ENCODE measurements at regions not wholly inside any gene's neighbourhood (a gene's known extent, or its start where the extent isn't known, plus 50 kb on each side); places are given as distances from the start of the nearest gene placed in this dataset.
"Not testable (repeated sequence)": the region's sequence is repeated elsewhere in the genome, so short reads cannot be mapped to it uniquely, and the experiment has no call there.

DNA sequence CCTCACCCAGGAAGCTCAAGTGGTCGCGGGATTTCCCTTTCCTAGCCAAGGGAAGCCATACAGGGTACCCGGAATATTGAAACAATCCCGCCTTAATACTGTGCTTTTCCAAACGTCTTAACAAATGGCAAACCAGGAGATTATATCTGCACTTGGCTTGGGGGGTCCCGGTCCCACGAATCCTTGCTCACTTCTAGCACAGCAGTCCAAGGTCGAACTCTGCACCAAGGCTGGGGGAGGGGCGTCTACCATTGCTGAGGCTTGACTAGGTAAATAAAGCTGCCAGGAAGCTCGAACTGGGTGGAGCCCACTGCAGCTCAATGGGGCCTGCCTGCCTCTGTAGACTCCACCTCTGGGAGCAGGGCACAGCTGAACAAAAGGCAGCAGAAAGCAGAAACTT, 1644.8 kb downstream of the PCDH9 start:
- peak in 1 of 2 experiments; percentile 16 for DNase-seq

- DNase-seq: no peak
Observed at GRCh38 chr13:65584126-65584525, 1646.0 kb downstream of the PCDH9 start.

GRCh38 chr13:65582160-65582559, 1648.0 kb downstream of the PCDH9 start:
- no peak for DNase-seq

GRCh38 chr13:65564561-65564960, 1665.6 kb downstream of the PCDH9 start:
- DNase-seq: not testable (repeated sequence)

- DNase-seq: no peak
Observed at GRCh38 chr13:65562305-65562704, 1667.8 kb downstream of the PCDH9 start.

- DNase-seq: no peak
Observed at GRCh38 chr13:65560936-65561335, 1669.2 kb downstream of the PCDH9 start.

GRCh38 chr13:65555962-65556361, 1674.2 kb downstream of the PCDH9 start:
- DNase-seq: no peak

DNA sequence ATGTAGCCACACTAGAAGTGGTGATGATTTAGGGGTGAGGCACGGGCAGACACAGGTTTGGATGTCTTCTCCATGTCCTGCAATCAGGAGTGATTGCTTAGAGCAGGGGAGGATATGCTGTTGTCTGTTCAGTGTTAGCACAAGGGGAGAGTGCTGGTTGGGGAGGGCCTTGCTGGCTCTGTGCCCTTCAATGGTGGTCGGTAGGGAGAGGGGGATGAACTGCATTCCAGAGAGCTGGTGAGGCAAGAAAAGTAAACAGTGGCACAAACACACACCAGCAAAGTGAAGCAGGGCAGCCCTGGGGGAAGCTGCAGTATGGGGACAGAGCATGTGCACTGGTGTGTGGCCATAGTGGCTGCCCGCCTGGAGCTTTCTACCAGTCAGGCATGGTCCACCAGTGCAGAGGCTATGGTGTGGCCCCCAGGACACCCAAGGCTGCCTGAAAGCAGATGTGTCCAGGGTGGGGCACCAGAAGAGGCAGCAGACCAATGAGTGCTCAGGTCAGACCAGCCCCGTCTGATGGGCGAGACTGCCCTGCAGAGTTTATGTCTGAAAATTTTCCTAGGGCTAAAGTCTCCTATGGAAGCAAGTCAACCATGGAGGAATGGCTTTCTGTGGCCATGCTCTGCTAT, 1676.9 kb downstream of the PCDH9 start:
- DNase-seq: no peak

DNA sequence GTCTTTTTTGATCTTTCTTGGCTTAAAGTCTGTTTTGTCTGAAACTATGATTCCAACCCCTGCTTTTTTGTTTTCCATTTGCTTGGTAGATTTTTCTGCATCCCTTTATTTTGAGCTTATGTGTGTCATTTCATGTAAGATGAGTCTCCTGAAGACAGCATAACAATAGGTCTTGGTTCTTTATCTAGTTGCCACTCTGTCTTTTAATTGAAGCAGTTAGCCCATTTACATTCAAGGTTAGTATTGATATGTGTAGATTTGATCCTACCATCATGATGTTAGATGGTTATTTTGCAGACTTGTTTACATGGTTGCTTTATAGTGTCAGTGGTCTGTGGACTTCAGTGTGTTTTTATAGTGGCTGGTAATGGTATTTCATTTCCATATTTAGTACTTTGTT, 1678.9 kb downstream of the PCDH9 start:
- no peak for DNase-seq

GRCh38 chr13:65540175-65540574, 1690.0 kb downstream of the PCDH9 start:
- no peak for DNase-seq

- no peak for DNase-seq
Observed at GRCh38 chr13:65535370-65535769, 1694.8 kb downstream of the PCDH9 start.

- DNase-seq: no peak
Observed at GRCh38 chr13:65532231-65532630, 1697.9 kb downstream of the PCDH9 start.

DNA sequence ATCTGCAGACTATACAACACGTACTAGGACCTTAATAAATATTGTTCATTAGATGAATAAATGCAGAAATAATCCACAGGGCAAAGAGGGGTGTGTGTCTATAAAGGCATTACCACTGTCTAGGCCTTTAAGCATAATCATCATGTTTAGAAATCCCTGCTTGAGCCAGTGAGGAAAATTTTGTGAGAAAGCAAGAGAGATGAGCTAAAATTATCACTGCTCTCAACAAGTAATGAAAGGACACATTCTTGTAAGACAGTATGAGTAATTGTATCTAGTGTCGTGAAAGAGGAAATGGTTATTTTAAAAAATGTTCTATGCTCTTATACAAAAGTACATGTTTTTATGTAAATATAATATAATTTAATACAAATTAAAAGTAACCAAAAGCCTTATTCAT, 1699.4 kb downstream of the PCDH9 start:
- DNase-seq: no peak

- DNase-seq: no peak
Observed at GRCh38 chr13:65529541-65529940, 1700.6 kb downstream of the PCDH9 start.

DNA sequence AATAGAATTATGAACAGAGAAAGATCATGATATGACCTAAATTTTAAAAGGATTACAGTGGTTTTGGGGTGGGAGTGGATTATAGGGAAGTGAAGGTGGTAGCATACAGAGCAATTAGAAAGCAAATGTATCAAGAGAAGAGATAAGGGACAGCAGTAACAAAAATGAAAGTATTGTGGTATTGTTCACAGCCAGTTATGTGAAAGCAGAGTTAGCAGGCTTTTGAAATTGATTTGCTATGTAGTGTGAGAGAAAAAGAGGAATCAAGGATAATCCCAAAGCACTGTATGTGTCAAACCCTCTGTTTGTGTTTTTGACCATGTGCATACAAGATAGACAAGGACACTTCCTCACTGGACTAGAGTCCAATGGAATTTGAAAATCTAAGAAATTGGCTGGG, 1721.4 kb downstream of the PCDH9 start:
- DNase-seq: no peak

DNA sequence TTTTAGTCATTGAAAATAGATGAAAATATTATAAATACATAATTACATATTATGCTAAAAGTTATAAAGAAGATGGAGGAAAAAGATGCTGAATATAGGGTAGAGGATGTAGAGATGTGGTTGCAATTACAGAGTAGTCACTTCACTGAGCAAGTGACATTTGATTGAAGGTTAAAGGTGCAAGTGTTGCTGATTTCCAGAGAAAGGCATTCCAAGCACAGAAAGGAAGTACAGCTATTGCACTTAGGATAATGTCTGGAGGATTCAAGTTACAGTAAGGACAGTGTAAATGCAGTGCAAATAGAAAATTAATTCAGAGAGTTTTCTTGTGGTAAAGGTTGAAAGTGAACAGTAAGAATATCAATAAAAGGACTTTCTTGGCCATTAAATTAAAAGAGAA, 1721.8 kb downstream of the PCDH9 start:
- DNase-seq: no peak

- DNase-seq: no peak
Observed at GRCh38 chr13:65505941-65506340, 1724.2 kb downstream of the PCDH9 start.

DNA sequence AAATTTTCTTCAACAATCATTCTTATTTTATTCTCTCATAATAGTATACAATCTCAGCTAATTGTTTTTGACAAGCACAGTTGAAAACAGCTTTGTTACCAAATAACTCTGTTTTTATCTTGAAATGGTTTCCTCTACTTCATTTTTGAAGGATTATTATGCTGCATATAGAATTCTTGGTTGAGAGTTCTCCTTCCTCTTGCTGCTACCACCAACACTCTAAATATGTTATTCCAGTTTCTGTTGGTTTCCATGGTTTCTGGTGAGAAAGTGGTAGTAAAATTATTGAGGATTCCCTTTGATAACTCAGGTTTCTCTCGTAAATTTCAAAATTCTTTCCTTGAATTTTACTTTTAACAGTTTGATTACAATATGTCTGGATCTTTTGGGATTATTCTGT, 1725.9 kb downstream of the PCDH9 start:
- DNase-seq: no peak

DNA sequence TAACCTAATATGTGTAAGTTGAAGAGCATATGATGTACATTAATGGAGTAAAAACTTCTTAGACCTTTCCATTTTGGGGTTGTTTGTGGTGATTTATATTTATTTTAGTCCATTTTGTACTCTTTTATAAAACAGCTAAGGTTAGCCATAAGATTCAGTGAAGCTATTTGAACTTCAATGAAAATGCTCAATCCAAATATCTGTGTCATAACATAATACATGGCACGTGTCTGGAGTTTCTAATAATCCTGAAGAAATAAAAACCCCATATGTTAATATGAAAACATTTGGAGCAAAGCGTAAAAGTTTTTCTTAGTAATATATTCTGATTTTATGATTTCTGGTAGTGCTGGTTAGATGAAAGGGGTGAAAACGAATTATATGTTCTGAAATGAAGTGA, 1729.7 kb downstream of the PCDH9 start:
- no peak for DNase-seq

DNA sequence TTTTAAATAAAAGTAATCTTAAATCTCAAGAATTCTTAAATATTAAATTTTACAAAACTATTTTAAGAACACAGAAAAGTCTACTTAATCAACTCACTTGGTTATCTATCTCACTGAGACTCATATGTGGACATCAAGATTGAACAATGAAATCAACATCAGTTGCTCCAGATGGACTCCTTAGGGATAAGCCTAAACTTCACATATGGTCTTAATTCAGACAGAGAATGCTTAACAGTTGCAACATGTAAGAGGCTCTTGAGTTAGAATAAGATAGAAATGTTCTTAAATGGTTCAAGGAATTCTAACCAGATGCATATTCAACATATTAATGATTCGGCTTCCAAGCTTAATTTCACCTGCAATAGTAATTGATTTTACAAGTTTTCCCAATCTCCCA, 1730.9 kb downstream of the PCDH9 start:
- no peak for DNase-seq

DNA sequence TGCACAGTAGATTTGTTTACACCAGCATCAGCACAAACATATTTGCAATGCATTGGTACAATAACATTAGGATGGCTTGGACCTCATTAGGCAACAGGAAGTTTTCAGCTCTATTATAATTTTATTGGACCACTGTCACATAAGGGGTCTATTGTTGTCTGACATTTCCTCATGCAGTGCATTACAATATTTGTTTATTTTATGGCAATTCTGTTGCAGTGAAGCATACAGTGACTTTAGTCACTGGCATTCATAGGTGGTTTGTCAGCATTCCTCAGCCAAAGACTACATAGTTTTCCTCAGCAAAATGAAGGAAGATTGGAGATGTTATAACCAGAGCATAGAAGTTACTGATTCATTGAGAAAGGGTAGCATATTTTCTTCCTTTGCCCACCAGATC, 1732.9 kb downstream of the PCDH9 start:
- no peak for DNase-seq

DNA sequence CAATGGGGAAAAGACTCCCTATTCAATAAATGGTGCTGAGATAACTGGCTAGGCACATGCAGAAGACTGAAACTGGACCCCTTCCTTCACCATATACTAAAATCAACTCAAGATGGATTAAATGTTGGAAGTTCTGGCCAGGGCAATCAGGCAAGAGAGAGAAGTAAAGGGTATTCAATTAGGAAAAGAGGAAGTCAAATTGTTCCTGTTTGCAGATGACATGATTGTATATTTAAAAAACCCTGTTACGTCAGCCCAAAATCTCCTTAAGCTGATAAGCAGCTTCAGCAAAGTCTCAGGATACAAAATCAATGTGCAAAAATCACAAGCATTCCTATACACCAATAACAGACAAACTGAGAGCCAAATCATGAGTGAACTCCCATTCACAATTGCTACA, 1739.4 kb downstream of the PCDH9 start:
- not testable (repeated sequence) for DNase-seq

DNA sequence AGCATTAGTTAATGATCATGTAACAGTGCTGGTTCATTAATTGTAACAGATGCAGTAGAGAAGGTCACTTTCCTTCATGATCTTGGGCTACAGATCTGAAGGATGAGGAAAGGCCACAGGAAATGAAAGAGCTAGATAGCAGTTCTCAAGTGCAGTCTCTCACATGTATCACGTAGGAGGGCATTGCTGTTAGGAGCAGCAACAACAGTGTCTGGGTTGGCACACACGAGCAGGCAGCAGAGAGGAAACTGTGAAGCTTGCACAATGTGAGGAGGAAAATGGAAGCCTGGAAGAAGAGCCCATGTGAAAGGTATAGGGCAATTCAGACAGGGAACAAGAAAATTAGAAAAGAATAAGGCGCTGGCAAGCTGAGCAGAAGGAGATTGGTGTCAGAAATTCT, 1741.5 kb downstream of the PCDH9 start:
- no peak for DNase-seq

GRCh38 chr13:65479692-65480091, 1750.4 kb downstream of the PCDH9 start:
- DNase-seq: no peak

DNA sequence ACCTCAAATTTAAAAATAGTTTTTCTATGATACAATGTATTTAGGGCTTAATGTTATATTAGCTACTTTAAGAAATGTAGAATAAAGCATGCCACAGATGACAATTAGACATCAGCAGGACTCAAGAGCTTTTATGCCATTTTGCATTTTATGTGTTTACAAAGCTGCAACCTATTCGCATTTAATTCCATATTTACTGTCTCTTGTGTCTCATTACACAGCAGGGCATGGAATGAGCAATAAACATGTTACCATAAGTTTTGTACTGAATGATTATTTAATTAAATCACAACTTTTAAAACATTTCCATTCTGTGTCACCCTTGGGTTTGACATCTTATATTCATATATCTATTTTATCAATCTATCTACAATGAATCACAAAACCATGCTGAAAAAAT, 1756.9 kb downstream of the PCDH9 start:
- no peak for DNase-seq

GRCh38 chr13:65472336-65472735, 1757.8 kb downstream of the PCDH9 start:
- no peak for DNase-seq
